NCI-H1105 treated with DMSO at 0.1 percent for 48 hours (cell line): ENCODE measurements at regions not wholly inside any gene's neighbourhood (a gene's known extent, or its start where the extent isn't known, plus 50 kb on each side); places are given as distances from the start of the nearest gene placed in this dataset.
"Not testable (repeated sequence)": the region's sequence is repeated elsewhere in the genome, so short reads cannot be mapped to it uniquely, and the experiment has no call there.

Experiments
- DNase-seq: peaks from one replicate; lab custom pipeline; 2025; lab: John Stamatoyannopoulos, UW

DNA sequence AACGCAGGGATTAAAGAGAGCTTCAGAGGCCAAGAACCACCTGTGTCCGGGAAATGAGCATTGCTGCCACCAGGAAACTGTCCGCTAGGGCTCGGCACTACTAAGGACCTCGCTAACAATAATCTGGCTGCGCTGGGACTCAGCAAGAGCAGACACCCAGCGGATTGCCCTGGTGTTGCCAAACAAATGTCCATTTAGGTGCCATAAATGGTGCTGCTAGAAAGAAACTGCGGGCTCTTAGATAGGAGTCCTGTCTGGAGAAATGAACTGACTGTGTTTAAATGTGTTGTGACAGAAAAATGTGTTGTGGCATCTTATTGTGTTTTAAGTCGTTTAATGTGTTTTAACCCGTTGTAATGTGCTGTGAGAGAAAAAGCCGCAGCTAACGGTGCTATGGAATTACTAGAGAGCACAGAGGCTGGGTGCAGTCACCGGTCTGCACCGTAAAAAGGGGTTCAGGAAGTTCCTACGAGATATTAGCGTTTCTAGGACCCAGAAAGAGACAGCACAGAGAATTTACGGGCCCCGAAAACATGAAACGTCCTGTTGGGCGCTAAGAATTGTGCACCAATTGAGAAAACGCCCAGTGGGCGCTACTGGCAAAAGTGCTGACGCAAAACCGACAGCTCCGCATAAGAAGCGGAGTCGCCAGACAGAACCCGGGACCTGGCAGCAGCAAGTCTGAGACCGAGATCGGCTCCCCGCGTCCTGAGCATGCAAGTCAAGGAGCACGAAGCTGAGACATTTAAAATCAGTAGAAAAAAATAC lies 90.6 kb downstream of the ANXA2R start:
- DNase-seq, result no peak

DNA sequence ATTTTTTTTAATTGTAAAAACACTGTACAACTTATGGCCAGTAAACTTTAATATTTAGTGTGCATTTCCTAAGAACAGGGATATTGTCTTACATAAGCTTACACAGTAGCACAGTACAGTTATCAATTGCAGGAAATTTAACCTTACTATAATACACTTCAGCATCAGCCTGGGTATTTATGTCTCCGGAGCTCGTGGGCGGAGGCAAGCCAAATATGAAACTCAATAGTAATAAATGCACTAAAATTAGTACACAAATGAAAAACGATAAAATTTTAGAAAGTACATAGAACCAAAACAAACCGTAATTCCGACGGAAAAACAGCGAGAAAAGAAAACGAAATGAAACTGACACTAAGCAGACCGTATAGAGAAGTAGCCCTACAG lies 91.2 kb downstream of the ANXA2R start:
- DNase-seq, result no peak

GRCh38 chr5:42944989-42945388 lies 95.1 kb downstream of the ANXA2R start:
- no peak for DNase-seq

GRCh38 chr5:42943931-42944631 lies 96.0 kb downstream of the ANXA2R start:
- no peak for DNase-seq

DNA sequence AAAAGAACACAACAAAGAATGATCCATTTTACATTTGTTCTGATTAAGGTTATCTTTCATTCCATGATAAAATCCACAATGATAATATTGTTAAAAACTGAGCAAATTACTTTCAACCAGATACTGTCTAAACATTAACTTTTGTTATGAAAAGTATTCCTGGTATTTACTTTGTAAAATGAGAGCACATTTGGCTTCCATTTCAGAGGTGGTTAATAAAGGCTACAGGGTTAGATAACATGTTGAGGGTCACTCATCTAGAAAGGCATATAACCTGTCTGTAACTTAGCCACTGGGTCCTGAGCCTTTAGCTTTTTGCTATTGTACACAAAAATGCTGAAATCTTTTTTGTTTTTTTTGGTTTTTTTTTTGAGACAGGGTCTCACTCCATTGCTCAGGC lies 99.3 kb downstream of the ANXA2R start:
- no peak for DNase-seq

GRCh38 chr5:42932011-42932410 lies 108.1 kb downstream of the ANXA2R start:
- DNase-seq, result not testable (repeated sequence)

- not testable (repeated sequence) for DNase-seq
Measured at GRCh38 chr5:42931451-42931850, 108.7 kb downstream of the ANXA2R start.

DNA sequence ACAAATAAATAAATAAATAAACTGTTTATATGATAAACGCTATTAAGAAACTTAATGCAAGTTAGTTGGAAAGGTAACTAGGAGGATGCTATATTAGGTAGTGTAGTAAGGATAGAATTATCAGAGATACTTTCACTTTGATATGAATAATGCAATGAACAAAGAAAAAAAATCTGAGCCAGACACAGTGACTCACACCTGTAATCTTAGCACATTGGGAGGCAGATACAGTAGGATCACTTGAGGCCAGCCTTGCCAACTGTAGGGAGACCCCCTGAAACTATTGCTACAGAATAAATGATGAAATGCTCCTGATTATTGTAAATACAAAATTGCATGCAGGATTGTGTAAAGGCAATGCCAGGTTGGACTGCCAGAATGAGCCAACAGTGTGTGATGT lies 109.2 kb downstream of the ANXA2R start:
- DNase-seq, result no peak

DNA sequence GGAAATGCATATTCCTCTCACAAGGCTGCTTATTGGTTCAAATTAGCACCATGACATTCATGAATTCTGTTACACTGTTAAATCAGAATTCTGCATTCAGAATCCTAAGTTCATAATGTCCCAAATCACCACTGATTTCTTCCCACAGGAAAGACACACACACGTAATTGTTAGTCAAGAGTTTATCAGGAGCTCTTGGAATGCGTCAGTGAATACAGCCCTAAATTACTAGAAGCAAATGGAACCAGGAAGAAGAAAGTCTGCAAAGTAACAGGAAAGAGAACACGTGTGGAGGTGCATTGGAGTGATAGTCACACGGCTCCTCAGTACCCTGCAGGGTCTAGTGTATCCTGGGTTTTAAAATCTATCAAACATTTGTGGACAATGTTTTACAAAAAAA lies 110.2 kb downstream of the ANXA2R start:
- no peak for DNase-seq

GRCh38 chr5:42927730-42928129 lies 112.4 kb downstream of the ANXA2R start:
- DNase-seq, result no peak

- DNase-seq, result no peak
Measured at GRCh38 chr5:42924686-42925085, 113.0 kb upstream of the SELENOP start.

DNA sequence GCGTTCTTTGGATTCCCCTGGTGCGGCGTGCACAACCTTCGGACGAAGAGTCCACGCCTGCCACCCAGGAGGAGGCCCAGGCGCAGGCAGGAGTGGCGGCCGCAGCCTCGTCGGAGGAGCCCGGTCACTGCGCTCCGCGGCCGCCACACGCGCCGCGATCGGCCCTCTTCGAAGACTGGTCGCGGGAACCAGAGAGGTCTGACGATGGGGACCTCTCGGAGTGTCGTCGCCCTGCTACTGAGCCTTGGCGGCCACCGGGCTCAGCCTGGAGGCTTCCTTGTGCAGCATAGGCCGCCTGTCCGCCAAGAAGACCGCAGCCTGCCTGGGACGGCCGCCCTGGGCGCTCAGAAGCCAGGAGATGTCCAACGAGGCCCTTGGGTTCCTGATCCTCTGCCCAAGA lies 112.5 kb upstream of the SELENOP start:
- DNase-seq, result no peak

DNA sequence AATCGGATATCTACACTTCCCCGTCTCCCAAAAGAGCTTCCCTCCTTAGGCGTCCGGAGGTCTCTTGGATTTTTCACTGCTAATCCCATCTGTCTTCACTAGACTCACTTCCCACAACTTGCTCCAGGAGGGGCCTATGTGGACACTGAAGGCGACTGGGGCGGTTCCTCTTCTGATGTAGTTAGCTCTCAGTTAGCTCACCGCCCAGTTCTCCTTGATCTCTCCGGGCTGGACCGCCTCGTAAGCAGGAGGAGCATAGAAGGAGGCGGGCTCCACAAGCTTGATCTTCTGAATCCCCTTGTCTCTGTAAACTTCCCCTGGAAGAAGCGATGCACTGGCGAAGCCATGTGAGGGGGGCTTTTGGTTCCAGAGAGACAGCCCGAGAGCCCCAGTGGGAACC lies 112.0 kb upstream of the SELENOP start:
- no peak for DNase-seq

DNA sequence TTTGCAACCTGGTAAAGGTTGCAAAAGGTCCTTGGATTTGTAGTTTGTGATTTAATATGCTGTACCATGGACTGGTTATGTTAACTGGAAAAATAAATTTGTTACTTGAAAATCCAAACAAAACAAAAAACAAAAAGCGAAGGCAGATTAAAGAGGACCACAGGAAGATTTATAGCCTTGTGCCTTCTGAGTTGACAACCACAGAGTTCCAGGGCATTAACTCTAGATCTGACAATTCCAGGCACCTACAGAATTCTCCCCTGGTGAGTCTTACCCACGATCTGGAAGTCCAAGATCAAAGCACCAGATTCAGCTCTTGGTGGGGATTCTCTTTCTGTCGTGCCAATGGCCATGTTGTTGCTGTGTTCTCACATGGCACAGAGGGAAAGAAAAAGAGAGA lies 107.9 kb upstream of the SELENOP start:
- no peak for DNase-seq

- DNase-seq, result no peak
Measured at GRCh38 chr5:42915306-42915866, 103.7 kb upstream of the SELENOP start.

DNA sequence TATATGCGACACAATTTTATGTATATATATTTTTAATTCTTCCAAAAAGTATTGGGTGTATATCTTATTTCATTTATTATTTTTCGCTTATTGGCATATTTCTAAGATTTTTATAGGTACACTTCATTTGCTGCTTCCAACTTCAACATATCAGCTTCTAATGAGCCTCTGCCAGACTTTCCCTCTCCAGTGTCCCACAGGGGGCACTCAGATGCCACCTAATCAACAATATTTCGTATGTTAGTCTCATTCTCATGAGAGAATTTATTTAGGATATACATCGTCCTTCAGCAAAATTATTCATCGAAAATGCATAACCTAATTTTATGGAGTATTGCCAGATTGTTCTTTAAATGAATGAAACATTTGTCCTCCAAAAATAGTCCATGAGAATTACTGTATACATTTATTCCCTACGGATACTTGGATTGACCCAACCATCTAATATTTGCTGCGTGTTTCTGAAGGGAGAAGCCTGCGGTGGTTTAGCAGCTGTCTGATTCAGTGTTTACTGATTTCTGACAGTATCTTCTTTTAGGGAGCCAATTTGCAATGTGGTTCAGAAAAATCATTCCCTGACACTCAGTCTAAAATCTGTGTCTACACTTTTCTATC lies 100.6 kb upstream of the SELENOP start:
- DNase-seq, result peak; percentile 41

DNA sequence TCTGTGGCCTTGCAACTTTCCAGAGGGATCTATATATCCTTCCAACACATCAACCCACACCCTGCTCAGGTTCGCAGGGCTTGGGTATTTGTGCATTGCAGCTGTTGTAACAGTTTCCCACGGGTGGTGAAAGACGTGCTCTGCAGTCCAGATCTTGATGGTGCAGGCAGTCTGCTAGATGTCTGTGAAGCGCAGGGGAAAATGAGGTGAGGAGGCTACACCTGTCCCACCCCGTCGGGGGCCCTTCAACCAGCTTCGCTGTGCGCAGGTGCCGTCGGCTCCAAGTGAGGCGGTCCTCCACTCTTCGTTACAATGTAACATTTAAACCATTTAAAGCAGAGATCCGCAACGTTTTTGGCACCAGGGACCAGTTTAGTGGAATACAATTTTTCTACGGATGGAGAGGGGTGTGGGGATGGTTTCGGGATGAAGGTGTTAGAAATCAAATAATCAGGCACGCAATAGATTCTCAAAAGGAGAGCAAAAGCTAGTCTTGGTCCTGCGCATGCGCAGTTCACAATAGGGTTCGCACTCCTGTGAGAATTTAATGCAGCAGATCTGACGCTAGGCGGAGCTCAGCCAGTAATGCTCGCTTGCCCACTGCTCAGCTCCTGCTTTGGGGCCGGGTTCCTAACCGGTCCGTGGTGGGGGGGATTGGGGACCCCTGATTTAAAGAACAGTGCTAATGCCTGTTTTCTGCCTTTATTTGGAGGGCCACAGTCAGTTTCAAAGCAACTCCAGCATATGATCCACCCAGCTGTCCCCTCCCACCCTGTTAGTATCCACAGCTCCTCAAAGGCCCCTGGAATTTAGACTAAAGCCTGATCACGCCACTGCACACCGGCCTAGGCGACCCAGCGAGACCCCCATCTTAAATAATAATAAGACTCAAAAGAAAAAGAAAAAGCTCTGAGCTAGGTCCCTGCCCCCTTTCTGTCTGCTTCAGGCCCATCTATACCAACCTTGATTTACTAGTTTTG lies 97.1 kb upstream of the SELENOP start:
- peak; percentile 92 for DNase-seq

DNA sequence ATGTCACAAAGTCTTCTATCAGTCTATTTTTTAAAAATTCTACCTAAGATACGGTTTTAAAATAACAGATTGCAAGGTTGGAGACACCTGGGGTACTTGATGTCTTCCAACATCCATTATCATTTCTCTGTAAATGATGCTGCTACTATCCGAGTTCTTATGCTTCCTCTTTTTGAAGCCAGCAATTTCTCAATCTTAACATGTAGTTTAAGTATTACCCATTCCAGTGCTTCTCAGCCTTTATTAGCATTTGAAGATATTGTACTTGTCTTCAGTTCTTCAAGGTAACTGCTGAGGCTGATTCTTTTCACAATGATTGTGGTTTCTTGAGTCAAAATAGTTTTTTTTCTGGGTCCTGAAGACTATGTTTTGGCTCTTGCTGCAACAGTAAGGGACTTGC lies 96.4 kb upstream of the SELENOP start:
- DNase-seq, result no peak

DNA sequence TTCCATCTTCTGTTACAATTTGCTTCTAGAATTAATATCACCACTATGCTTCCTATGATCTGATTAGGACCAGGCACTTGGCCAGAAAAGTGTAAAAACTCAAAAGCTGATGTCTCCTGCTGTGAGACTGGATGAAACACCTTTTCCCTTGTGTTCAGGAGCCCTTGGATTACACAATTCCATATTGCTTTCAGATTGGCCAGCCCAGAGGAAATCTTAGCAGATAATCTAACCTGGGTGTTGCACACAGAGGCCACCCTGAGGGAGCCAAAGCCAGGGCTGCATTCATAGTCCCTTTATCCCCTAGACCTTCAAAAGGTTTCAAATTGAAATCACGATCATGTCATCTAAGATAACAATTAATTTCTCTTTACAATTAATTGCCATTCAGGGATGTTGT lies 94.1 kb upstream of the SELENOP start:
- no peak for DNase-seq

- DNase-seq, result no peak
Measured at GRCh38 chr5:42900734-42901133, 89.0 kb upstream of the SELENOP start.

GRCh38 chr5:42898760-42899159 lies 87.1 kb upstream of the SELENOP start:
- DNase-seq, result no peak

GRCh38 chr5:42896523-42896922 lies 84.8 kb upstream of the SELENOP start:
- no peak for DNase-seq
